Heart left ventricle (tissue), 16 donors: ENCODE measurements at regions not wholly inside any gene's neighbourhood (a gene's known extent, or its start where the extent isn't known, plus 50 kb on each side); places are given as distances from the start of the nearest gene placed in this dataset.

Experiments used
- ATAC-seq, 4 donors: fragments of 200-7000 bp; cut with Tn5 transposase; one replicate each; pipeline ENCODE4 v1.9.1; 2020 to 2022; ENCODE audit warnings: moderate library complexity in 4 of 4, mild to moderate bottlenecking in 3 of 4, moderate number of reproducible peaks in 1 of 4
- DNase-seq, 5 donors: peaks; one replicate each; pipeline ENCODE4 v3.0.0-alpha.2; 2020
- H3K27ac ChIP-seq, 12 donors: fragments of 200-600 bp; sonication (generic) in 4 of 12; one replicate each; pipeline versions ENCODE4 v1.5.0 to v1.8.0; 2016 to 2022; ENCODE audit warnings: mild to moderate bottlenecking in 2 of 12
- H3K27me3 ChIP-seq, 9 donors: fragments of 200-600 bp; sonication (generic) in 2 of 9; one replicate each; pipeline versions ENCODE4 v1.5.1 to v1.8.0; 2016 to 2022; ENCODE audit warnings: mild to moderate bottlenecking in 3 of 9
- H3K36me3 ChIP-seq, 9 donors: fragments of 200-600 bp; sonication (generic) in 2 of 9; one replicate each; pipeline versions ENCODE4 v1.5.0 to v1.8.0; 2018 to 2022; ENCODE audit warnings: mild to moderate bottlenecking in 2 of 9
- H3K4me1 ChIP-seq, 12 donors: fragments of 200-600 bp; sonication (generic) in 4 of 12; one replicate each; pipeline versions ENCODE4 v1.5.0 to v1.8.0; 2016 to 2022; ENCODE audit warnings: mild to moderate bottlenecking in 3 of 12
- H3K4me3 ChIP-seq, 12 donors: fragments of 200-600 bp; sonication (generic) in 4 of 12; one replicate each; pipeline versions ENCODE4 v1.5.0 to v1.8.0; 2017 to 2022; ENCODE audit warnings: mild to moderate bottlenecking in 9 of 12, moderate library complexity in 4 of 12
- H3K9me3 ChIP-seq, 12 donors: fragments of 200-600 bp; sonication (generic) in 4 of 12; one replicate each; pipeline versions ENCODE4 v1.5.0 to v1.8.0; 2016 to 2022; ENCODE audit warnings: mild to moderate bottlenecking in 1 of 12
- CTCF ChIP-seq, 12 donors: fragments of 200-600 bp; sonication (generic) in 4 of 12; IDR thresholded peaks; one replicate each; pipeline versions ENCODE4 v1.5.0 to v1.8.0; 2018 to 2022; ENCODE audit warnings: antibody characterized with exemption in 12 of 12, mild to moderate bottlenecking in 5 of 12
- POLR2A ChIP-seq, 2 donors: fragments of 450-650 bp; IDR thresholded peaks; one replicate each; pipeline ENCODE4 v1.6.1; 2017; ENCODE audit warnings: antibody characterized with exemption in 2 of 2, mild to moderate bottlenecking in 2 of 2, moderate library complexity in 2 of 2
- WGBS, 4 donors: extraction: QIAGEN DNeasy Blood & Tissue Kit in 2 of 4; methylation state at CpG; one replicate each; pipeline versions ENCODE4 v1.1.5 to v1.1.7; 2013 to 2018; 5-methylcytosine and 5-hydroxymethylcytosine counted together
- intact Hi-C, 10 donors: fragments of 100-400 bp; cut with DNase I; formaldehyde crosslinking; loops; one replicate each; pipeline versions ENCODE4 v1.11.1 to v1.14.2; 2022
- donor health status: ischemic (EF 13 %, LVEDD 7.1; RV severe dilation, severe dysfunction).
- donor health status: healthy with polysubstance abuse.
- donor health status: DM: no; HTN: yes; CAD: no.
- donor health status: DM: no; HTN: no; CAD: no.
- donor health status: ischemic (EF 25% LVEDD 6.9; RV normal size, moderate dysfunction).
- donor health status: ischemic (EF 25% LVEDD 5.7; RV mildly dilated, moderate dysfunction).
- donor health status: healthy.
- donor health status: DM: yes; HTN: yes; CAD: no.
- donor health status: ischemic (EF 35%, LVEDD 5.7; RV mildly dilated, moderate dysfunction).
- donor health status: nonischemic (EF 11% LVEDD 7.7; RV severe dilation, severe dysfunction).
- donor health status: DM: yes; HTN: yes; CAD: no.
- donor health status: PGD.
- donor health status: ischemic (EF 29% LVEDD 5.4; RV normal size, mild dysfunction).
- donor health status: nonischemic (EF 23%, LVEDD 6.1; RV moderate dilation, normal function).

GRCh38 chr3:176951586-176952292, 245.5 kb downstream of the TBL1XR1 start:
- DNase-seq (no peak), ATAC-seq (no peak)
- Histone ChIP-seq H3K9me3 (no peaks in the 10 kb centered on the region), H3K4me1 (peaks cover 0 to 36% (median 7%) of the 10 kb centered on the region in 12 donors), H3K27ac (peak overlapping the region in 9 of 12 donors; percentile 18 to 82 (median 71)), H3K27me3 (no peaks in the 10 kb centered on the region), H3K4me3 (no peak overlapping the region), H3K36me3 (no peaks in the 10 kb centered on the region)
- 61 to 74% (median 71%) methylated on average over 10 of the region's 10 CpGs for WGBS, 4 donors
- intact Hi-C loops, result loop anchor here in 3 of 10 donors (5.0 to 10.0 kb wide), 2 partner anchors 246 to 1133 kb away; partner anchors contain the start of gene TBL1XR1 (in 2 of the 3)
- TF ChIP-seq POLR2A (IDR thresholded peaks at IDR 0.05), result no peak
- TF ChIP-seq CTCF (IDR thresholded peaks at IDR 0.05), result no peak

DNA sequence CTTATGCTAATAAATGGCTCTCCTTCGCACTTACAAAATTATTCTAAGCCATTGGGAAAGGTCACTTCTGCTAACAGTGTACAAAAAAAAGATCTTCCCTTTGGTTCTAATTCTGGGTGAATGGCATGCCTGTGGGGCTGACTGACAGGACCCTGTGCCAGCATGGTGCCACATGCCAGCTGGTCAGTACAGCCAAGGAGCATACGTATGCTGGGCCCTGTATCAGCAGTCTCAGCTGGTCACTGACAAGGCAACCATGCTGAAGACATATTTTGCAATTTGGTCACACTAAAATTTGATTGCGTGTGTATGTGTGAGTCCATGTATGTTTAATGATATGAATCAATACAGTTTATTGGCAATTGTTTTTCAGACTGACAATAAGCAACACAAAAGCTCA, 246.1 kb downstream of the TBL1XR1 start:
- peak in 4 of 5 donors; percentile 67 to 78 (median 72) for DNase-seq
- Histone ChIP-seq H3K27me3 (no peaks in the 10 kb centered on the region), H3K9me3 (no peaks in the 10 kb centered on the region), H3K4me3 (no peak overlapping the region), H3K4me1 (peaks cover 0 to 36% (median 7%) of the 10 kb centered on the region in 12 donors), H3K36me3 (no peaks in the 10 kb centered on the region), H3K27ac (peak overlapping the region; percentile 6 to 82 (median 69))
- WGBS, 4 donors, result 48 to 70% (median 60%) methylated on average over 3 of the region's 3 CpGs
- TF ChIP-seq CTCF (IDR thresholded peaks at IDR 0.05) (no peak), POLR2A (IDR thresholded peaks at IDR 0.05) (no peak)
- intact Hi-C loops, result loop anchor here in 3 of 10 donors (5.0 to 10.0 kb wide), 2 partner anchors 246 to 1134 kb away; partner anchors contain the start of gene TBL1XR1 (in 2 of the 3)
- ATAC-seq, result peak; percentile 88 to 92 (median 90)

DNA sequence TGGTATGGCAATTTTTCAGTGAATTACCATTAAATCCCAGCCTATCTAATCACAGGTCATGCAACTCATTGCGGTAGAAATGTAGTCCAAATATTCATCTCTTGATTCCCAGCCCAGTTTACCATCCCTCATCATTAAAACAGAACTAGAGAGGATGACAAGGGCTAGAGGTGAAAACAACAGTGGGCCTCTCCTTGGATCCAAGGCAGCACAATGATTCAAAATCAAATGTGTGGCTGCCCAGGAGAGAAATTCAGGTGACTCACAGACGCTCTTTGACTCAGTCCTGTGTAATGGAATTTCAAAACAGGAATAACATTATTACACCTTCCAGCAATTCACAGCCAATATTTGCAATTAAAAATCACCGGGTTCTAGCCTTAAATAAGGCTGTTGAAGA, 246.5 kb downstream of the TBL1XR1 start:
- Histone ChIP-seq H3K36me3 (no peaks in the 10 kb centered on the region), H3K9me3 (no peaks in the 10 kb centered on the region), H3K27ac (peak overlapping the region; percentile 6 to 82 (median 69)), H3K27me3 (no peaks in the 10 kb centered on the region), H3K4me3 (no peak overlapping the region), H3K4me1 (peaks cover 0 to 36% (median 7%) of the 10 kb centered on the region in 12 donors)
- no peak for TF ChIP-seq POLR2A (IDR thresholded peaks at IDR 0.05)
- TF ChIP-seq CTCF (IDR thresholded peaks at IDR 0.05), result no peak
- no peak for DNase-seq
- intact Hi-C loops, result loop anchor here in 3 of 10 donors (5.0 to 10.0 kb wide), 2 partner anchors 247 to 1134 kb away; partner anchors contain the start of gene TBL1XR1 (in 2 of the 3)
- peak in 3 of 4 donors; percentile 2 to 47 (median 18) for ATAC-seq
- 54 to 68% (median 65%) methylated on average over 3 of the region's 3 CpGs for WGBS, 4 donors

DNA sequence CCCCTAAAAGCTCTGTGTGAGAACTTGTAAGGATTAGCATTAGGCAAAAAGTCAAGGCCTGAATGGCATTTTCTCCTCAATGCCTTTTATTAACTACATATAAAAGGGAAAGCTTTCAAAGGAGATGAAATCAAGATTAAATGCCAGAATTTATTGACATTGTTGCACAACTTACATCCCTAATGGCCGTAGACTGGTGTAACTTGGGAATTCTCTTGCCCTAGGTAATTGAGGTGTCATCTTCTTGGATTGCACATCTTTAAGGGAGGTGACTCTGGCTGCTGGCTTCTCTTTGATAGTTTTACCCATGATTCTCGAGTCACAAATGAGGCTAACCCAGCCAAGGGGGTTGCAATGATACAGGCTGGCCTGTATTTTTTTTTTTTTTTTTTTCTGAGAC, 249.1 kb downstream of the TBL1XR1 start:
- no peak overlapping the region for H3K4me3 ChIP-seq
- TF ChIP-seq POLR2A (IDR thresholded peaks at IDR 0.05), result no peak
- no peak for TF ChIP-seq CTCF (IDR thresholded peaks at IDR 0.05)
- H3K36me3 ChIP-seq, result no peaks in the 10 kb centered on the region
- DNase-seq, result no peak
- peaks cover 0 to 26% (median under 1%) of the 10 kb centered on the region in 12 donors for H3K4me1 ChIP-seq
- no peaks in the 10 kb centered on the region for H3K9me3 ChIP-seq
- no peak for ATAC-seq
- WGBS, 4 donors, result 86 to 96% (median 92%) methylated on average over 2 of the region's 2 CpGs
- no peaks in the 10 kb centered on the region for H3K27me3 ChIP-seq
- intact Hi-C loops, result loop anchor here in 1 of 10 donors (10.0 kb wide), 1 partner anchor 1437 kb away; no protein-coding TSS in a partner anchor
- H3K27ac ChIP-seq, result no peak overlapping the region
